ENCODE measurements at regions not wholly inside any gene's neighbourhood (a gene's known extent, or its start where the extent isn't known, plus 50 kb on each side); places are given as distances from the start of the nearest gene placed in this dataset.
"Not testable (repeated sequence)": the region's sequence is repeated elsewhere in the genome, so short reads cannot be mapped to it uniquely, and the experiment has no call there.

DNA sequence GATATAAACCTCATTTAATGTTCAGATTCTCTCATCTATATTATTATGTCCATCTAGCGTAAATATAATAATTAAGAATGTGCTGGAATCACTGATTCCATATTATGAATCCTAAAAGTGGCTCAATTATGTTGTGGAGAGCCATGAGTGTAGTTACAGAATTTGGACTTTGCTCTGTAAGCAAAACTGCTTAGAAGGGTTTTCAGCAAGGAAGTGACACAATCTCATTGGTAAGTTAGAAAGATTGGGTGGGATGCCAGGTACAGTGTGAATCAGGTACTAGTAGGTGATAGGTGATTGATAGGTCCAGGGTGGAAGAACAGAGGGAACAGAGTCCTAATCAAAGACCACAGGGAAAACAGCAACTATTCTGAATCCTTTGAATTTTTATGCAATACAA, 74.9 kb upstream of the ABLIM1 start:
- DNase-seq = no peak

DNA sequence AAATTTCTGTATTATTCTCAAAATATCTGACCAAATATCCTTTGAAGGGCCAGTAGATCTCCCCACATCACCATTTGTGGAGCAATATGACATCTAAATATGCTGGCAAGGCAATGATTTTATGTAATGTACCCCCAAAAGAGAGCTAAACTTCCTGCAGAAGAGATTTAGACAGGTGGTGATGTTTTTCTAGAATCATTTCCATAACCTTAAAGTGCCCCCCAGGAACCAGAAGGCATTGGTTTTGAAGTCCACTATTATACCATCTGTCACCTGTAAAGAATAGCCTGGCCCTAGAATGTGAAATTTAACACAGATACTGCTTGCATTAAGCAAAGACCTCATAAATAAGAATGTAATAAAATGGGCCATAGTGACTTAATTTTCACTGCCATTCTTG, 77.9 kb upstream of the ABLIM1 start:
- DNase-seq = no peak

DNA sequence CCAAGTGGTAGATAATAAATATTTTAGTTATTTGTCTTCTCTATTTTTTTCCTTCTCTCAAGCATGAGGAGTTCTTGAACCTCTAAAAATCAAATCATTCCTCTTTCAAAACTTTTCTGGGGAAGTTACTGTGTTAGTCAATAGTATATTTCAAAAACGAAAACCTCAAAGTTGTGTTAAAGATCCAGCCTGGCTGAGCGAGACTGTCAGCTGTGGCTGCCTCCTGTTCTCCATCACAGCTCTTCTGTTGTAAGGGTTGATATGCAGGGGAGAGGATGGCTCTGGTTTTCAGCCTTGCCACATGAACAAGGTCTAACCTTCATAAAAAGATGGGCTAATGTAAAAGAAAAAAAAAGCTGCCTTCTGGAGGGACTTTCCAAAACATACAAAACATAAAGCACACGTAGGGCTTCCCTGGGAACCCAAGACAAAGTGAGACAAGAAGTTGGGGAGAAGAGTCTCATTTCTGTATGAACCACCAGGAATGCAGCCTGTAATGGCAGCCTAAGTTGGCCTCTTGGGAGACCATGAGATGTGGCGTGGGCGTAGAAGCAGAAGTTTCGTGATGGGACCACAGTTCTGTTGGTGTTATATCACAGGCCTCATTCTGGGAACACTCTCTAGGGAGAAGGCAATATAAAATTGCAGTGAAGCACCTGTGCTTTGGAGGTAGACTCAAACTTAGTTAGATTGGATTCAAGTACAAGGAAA, 77.9 kb upstream of the FHIP2A start:
- DNase-seq = no peak

DNA sequence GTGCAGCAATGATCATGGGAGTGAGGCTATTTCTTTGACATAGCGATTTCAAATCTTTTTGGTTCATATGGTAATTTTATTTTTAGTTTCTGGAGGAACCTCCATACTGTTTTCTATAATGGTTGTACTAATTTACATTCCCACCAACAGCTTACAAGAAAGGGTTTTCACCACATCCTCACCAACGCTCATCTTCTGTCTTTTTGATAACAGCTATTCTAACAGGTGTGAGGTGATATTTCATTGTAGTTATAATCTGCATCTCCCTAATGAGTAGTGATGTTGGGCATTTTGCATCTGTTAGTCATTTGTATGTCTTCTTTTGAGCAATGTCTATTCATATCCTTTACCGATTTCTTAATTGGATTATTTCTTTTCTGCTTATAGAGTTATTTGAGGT, 75.0 kb upstream of the FHIP2A start:
- DNase-seq = no peak

DNA sequence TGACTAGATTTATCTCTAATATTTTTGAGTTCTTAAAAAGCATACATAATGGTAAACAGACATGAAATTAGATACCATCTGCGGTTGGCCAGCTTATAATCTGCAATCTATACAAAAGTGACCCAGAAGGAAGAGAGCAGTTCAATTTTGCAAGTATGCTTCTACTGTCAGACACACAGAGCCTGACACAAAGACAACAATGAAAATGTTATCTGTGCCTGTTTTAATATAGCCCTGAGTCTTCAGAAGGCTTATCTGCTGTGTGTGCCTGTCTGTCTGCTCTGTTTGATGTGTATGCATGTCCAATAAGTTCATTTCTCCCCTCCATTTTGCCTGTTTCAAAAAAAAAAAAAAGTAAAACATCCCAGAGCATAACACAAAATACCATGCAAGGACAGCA, 73.3 kb upstream of the FHIP2A start:
- no peak for DNase-seq

DNA sequence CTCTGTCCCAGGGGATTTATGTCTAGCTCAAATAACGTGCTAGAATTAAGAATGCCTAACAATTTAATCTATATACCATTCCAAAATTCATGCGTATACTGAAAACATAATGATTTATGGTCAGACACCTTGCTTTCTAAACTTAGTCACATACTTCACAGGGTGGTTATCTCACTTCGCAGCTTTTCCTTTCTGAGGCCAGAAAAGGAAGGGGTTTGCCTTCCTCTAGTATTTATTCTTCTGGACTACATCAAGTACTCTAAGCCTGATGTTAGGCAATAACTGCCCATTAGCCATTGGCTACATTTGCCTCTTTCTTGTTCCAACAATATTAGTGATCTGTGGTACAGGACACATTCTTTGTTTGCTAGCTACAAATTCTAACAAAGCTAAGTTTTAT, 72.6 kb upstream of the FHIP2A start:
- no peak for DNase-seq

DNA sequence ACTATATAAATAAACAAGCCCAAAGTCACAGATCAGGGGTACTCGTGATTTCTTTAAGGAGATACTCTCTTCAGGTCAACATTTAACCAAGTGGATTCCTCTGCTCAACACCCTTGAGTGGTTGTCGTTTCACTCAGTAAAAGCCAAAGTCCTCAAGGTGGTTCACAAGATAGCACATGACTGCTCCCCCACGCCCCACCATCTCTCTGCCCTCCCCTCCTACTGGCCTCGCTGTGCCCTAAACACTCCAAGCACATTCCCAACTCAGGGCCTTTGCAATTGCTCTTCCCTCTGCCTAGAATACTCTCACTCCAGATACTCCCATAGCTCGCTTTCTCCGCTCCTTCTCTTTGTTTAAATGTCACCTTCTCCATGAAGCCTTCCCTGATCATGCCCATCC, 72.1 kb upstream of the FHIP2A start:
- no peak for DNase-seq

DNA sequence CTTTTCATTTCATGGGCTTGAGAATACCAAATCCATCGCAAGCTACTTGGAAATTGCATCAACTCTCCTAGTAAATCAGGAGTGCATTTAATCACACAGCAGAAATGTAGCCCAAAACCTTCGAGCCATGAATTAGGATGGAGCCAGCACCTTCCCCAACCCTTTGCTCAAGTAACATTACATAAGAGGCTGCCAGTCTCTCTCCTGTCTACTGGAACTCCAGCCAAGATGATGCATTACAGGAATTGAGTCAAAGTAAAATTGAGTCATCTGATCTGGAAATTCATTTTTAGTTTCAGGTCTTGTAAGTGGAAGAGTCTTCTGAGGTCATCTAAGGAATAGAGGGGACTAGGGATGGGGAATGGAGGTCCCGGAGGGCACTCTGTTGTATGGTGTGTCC, 69.7 kb upstream of the FHIP2A start:
- no peak for DNase-seq

DNA sequence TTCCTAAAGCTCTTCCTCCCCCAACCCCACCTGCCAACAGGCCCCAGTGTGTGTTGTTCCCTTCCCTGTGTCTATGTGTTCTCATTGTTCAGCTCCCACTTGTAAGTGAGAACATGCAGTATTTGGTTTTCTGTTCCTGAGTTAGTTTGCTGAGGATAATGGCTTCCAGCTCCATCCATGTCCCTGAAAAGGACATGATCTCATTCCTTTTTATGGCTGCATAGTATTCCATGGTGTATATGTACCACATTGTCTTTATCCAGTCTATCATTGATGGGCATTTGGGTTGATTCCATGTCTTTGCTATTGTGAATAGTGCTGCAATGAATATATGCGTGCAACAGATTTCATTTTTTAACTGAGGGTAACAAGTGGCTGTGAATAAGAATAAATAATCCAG, 69.0 kb upstream of the FHIP2A start:
- not testable (repeated sequence) for DNase-seq

DNA sequence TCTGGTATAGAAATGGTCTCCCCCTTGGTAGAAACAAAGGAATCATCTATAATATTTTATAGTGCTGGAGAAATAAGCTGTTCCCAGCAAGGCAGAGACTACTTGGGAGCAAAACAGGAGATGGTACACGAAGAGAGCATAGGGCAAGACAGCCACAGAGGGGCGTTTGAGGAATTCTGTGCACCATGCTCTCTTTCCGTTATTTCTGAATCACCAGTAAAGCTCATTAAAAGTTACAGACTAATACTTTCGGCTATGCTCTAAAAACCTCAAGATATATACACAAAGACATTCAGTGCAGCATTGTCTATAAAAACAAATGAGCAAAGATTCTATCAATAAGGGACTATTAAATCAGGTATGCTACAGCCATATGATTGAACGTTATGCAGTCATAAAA, 68.5 kb upstream of the FHIP2A start:
- no peak for DNase-seq

DNA sequence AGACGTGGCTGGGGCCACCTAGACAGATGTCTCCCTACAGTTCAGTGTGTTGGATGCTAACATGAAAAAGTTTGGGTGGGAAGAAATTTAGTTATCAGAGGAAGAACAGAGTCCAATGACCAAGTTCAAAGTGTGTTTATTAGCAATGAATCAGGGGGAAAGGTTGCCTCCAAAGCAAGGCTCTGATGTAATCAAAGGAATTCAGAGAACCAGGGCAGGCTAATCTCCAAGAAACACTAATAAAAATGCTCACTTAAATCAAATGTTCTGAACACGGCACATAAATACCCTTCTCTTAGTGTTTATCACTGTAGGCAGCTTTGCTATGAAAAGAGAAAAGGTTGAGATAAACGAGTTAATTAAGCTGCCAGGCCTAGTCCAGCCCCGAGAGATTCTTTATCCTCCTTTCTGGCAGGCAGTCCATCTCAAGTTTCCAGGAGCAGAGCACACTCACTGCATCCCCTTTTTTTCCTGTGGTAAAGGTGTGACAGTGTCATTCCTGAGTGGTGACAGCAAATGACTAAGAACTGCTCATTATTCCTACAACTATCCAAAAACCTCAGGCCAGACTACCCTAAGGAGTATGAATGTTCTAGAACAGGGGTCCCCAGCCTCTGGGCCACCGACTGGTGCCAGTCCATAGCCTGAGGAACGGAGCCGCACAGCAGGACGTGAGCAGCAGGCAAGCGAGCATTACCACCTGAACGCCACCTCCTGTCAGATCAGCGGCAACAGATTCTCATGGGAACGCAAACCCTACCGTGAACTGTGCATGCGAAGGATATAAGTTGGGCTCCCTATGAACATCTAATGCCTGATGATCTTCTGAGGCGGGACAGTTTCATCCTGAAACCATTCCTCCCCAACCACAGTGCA, 66.9 kb upstream of the FHIP2A start:
- no peak for DNase-seq

DNA sequence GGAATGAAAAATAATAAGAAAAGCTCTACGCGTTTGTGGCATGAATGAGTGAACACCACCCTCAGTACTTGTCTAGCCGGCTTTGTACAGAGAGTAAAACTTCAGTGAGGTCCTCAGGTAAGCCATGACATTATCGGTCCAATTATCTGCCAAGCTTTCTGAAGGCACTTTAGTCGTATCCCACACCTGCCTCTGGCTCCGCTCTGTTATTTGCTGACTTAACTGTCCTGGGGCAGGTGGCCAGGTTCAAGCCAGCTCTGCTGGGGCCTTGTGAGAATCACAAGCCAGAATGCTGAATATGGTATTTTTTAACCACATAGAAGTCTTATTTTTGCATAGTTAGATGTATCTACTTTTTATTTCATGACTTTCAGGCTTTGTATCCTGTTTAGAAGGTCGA, 66.0 kb upstream of the FHIP2A start:
- DNase-seq = no peak

DNA sequence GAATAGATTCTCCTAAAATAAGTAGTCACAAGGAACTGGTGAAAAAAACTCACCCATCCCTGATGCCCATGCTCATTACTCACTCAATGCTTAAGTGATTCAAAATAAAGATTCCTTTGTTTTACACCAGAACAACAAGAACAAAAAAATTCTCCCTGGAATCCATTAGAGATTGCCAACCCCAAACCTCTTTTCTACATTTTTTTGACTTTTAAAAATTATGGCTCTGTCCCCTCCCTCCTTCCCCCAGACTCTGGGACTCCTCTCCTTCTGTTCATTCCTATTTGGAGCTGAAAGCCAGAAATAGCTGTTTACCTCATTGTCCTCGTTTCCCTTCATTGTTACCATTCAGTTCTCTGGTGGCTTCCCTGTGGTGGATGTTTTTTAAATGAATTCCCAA, 63.2 kb upstream of the FHIP2A start:
- DNase-seq = no peak

DNA sequence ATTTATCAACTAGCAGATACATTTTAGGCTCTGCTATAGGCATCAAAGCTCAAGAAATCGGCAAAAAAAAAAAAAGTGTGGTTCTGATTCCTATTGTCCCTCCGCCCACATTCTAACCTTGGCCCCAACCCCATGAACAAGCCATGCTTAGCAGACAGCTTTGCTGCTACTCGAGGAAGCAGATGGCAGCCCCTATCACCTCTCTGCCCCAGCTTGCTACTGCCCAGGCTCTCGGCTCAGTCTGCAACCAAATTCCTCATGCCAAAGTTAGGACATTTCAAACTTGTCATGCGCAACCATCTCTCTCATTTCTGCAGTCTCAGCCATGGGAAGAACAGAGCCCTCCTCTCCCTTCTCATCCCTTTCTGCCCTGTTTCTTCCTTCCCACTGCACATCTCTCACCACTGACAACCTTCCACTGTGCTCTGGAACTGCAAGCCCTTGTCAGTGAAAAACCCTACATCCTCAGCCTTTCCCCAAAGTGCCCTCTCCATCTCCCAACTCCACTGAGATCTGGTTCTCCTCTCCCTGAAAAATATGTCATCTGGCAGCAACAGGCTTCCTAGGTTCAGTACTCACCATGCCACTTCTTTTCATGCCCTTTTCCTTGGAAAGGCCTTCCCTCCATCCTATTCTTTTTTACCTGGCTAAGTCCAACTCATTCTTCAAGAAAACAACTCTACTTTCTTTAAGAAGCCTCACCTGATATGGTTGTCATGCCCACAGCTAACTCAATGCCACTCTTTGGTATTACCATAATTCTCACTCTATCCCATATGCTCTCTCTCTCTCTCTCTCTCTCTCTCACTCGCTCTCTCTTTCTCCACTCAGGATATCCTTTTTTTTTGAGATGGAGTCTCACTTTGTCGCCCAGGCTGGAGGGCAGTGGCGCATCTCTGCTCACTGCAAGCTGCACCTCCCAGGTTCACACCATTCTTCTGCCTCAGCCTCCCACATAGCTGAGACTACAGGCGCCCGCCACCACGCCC, 60.1 kb upstream of the FHIP2A start:
- no peak for DNase-seq

DNA sequence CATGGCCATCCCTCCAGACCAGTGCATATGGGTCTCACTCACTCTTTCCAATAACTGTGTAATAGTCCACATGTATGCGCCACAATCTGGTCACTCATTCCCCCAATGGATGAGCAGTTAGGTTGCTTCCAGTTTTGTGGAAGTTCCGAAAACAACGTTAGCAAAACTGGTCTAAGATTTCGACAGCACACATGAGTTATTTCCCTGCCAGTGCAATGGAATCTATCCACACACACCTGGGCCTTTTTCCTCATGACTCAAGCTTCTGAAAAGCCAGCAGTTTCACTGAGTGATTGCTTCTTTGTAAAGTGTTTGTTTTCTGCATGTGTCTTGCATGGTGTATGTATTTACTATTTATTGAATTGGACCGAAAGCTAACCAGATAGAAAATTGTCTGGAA, 58.8 kb upstream of the FHIP2A start:
- DNase-seq = no peak

DNA sequence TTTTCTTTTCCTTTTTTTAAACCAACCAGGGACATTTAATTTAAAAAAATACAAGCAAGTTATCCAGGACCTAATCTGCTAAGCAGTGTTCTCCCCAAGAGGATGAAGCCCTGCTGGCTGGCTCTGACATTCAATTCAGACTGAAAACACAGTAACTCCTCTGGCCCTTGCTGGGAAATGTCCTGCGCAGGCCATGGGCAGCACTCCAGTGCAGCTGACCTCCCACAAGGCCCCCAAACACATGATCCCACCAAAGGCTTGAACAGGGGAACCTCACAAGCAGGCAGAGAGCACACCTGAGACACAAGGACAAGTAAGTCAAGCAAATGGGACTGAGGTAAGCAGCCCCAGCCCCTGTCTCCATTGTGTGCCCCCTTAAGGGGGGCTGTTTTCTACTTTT, 56.9 kb upstream of the FHIP2A start:
- DNase-seq = no peak

DNA sequence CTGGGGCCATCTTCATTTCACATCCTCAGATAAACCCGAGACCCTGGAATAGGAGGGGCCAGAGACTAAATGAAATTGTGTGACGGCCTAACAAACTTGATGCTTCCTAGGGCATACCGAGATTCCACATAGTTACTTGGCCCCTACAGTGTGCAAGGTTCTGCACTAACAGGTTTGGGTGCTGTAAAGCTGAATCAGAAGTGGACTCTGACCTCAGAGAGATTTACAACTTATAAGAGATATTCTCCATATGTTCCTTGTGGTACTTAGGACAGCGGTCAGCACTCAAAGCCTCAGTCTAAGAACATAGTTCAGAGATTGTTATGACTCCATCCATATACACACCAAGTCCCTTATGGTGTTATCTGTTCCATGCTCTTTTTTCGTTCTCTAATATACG, 55.1 kb upstream of the FHIP2A start:
- DNase-seq = no peak

DNA sequence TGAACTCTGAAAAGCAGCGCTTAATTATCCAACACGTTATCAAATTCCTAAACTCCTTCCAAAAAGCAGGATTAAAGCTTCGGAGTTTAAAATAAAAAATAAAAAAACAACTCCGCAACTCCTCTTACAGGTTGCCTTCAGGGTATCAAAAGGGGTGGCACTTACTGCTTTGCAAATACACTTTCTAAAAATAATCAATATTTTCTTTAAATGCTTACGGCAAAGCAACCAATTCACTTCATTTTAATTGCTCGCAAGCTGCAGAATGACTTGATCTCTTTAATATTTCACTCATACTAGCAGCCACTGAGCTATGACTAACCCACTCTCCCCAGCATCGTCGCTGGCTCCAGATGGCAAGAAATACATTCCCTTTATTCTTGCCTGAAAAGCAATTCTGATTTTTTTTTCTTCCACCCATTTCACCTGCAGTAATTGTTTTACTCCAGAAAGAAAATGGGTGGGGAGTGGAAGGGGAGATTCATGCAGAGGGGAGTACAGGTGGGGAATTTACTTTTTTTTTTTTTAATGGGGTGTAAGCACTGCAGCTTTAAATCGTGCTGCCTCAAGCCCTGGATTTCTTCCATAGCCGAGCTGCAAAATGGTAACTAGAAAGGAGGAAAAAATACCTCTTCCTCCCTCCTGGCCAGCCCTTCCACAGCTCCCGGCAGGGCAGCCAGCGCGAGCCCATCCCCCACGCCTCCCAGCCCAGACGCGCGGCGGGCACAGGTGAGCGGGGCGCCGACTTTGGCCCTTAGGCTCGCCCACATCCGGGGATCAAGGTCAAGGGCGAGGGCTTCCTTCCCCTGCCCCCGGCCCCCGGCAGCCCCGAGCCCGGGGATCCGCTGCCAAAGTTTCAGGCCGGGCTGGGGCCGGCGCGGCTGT, 54.2 kb upstream of the FHIP2A start:
- DNase-seq = no peak

DNA sequence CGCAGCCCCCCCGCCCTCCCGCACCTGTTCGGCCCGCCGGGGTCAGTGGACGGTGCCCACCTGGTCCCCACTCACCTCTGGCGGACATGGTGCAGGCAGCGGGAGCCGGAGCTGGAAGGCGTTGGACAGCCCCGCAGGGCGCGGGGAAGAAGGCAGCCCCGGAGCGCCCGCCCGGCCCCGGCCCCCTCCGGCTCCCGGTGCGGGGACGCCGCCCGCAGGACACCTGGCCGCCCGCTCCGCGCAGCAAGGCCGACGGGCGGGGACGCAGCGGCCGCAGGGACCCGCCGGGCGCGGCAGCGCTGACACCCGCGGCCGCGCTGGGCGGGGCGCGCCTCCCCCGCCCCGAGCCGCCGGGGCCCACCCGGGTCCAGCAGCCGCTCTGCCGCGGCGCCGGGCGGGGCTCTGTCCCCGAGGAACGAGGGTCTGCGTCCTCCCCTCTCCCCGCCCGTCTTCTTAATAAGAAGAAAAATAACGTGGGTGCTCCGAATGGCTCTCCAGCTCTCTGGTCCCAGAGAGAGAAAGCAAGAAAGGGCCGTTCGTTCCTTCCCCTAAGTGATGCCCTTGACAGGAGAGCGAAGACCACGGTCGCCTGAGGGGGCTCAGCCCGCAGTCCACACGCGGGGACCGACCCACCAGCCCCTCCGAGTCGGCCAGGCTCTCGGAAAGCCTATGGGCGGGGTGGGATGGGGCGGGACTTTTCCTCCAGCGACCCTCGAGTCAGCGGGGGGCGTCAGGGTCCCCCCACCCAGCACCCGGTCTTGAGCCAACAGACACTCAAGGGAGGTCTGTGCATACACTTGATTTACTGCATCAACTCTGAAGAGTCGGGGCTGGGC, 53.4 kb upstream of the FHIP2A start:
- no peak for DNase-seq

DNA sequence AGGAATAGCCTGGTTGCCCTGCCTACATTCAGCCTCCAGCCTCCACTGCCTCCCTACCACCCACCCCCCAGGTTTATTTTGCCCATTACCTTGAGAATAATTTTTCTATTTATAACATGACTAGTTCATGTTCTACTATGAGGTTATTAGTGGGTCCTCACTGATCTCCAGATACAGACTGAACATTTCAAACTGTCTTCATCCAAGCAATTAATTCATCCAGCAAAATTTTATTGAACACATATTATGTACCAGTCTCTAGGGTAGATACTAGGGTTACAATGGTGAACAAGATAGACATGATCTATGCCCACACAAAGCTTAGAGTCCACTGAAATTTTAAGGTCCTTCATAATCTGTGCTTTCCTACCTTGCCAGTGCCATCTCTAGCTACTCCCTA, 51.6 kb upstream of the FHIP2A start:
- no peak for DNase-seq

DNA sequence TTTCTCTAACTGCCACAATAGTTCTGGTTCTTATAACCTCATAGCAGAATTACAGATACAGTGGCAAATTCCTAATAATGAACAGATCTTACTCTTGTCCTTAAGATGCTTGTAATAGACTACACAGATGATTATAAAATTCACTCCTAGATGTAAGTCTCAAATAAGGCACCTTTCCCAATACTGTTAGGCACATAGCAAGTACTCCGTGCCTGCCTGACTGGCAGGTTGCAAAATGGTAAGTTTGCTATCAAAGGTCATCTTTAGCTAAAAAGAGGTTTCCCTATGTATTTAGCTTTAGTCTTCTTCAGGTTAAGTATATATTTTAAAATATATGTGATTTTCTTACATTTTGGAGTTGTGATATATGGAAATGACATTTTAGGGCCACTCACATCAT, 50.4 kb upstream of the FHIP2A start:
- no peak for DNase-seq
